GM19395 (cell line): ENCODE measurements at regions not wholly inside any gene's neighbourhood (a gene's known extent, or its start where the extent isn't known, plus 50 kb on each side); places are given as distances from the start of the nearest gene placed in this dataset.

Experiments used
- ATAC-seq: cut with Tn5 transposase; IDR thresholded peaks from one replicate; pipeline ENCODE4 v1.9.1; 2021; ENCODE audit warnings: mild to moderate bottlenecking, moderate library complexity; ENCODE audit not compliant: unreplicated experiment

GRCh38 chr14:95466506-95466905 is 49.9 kb downstream of the SYNE3 start:
- ATAC-seq, result no peak

GRCh38 chr14:95465936-95466335 is 50.5 kb downstream of the SYNE3 start:
- no peak for ATAC-seq

- no peak for ATAC-seq
These were observed 51.1 kb downstream of the SYNE3 start for GRCh38 chr14:95465358-95465757.

- no peak for ATAC-seq
These were observed 51.9 kb downstream of the SYNE3 start for GRCh38 chr14:95464514-95464913.

- ATAC-seq, result no peak
These were observed 52.3 kb downstream of the SYNE3 start for GRCh38 chr14:95464103-95464502.

GRCh38 chr14:95463171-95463901 is 53.1 kb downstream of the SYNE3 start:
- ATAC-seq, result no peak

GRCh38 chr14:95462491-95462890 is 54.0 kb downstream of the SYNE3 start:
- no peak for ATAC-seq

GRCh38 chr14:95460647-95461478 is 55.6 kb downstream of the SYNE3 start:
- no peak for ATAC-seq

GRCh38 chr14:95458906-95459305 is 57.5 kb downstream of the SYNE3 start:
- ATAC-seq, result no peak

- ATAC-seq, result no peak
These were observed 58.0 kb downstream of the SYNE3 start for GRCh38 chr14:95458459-95458858.

GRCh38 chr14:95456281-95456680 is 60.2 kb downstream of the SYNE3 start:
- no peak for ATAC-seq

GRCh38 chr14:95455246-95455645 is 61.2 kb downstream of the SYNE3 start:
- ATAC-seq, result no peak

- ATAC-seq, result no peak
These were observed 62.8 kb downstream of the SYNE3 start for GRCh38 chr14:95453713-95453980.

- no peak for ATAC-seq
These were observed 63.3 kb downstream of the SYNE3 start for GRCh38 chr14:95452893-95453712.

- ATAC-seq, result no peak
These were observed 64.1 kb downstream of the SYNE3 start for GRCh38 chr14:95452176-95452892.

- ATAC-seq, result no peak
These were observed 67.3 kb downstream of the SYNE3 start for GRCh38 chr14:95449131-95449530.

- no peak for ATAC-seq
These were observed 70.0 kb downstream of the SYNE3 start for GRCh38 chr14:95446470-95446869.

- ATAC-seq, result no peak
These were observed 70.8 kb downstream of the SYNE3 start for GRCh38 chr14:95445676-95446075.

- ATAC-seq, result no peak
These were observed 71.3 kb downstream of the SYNE3 start for GRCh38 chr14:95445161-95445560.

- no peak for ATAC-seq
These were observed 72.0 kb downstream of the SYNE3 start for GRCh38 chr14:95444132-95445129.
